Body of pancreas (tissue), 4 donors: ENCODE measurements at regions not wholly inside any gene's neighbourhood (a gene's known extent, or its start where the extent isn't known, plus 50 kb on each side); places are given as distances from the start of the nearest gene placed in this dataset.
"Not testable (repeated sequence)": the region's sequence is repeated elsewhere in the genome, so short reads cannot be mapped to it uniquely, and the experiment has no call there.

Experiments used
- ATAC-seq: fragments of 150-250 bp; one replicate; pipeline ENCODE4 v1.9.1; 2016
- DNase-seq, 4 donors: peaks; one replicate each; pipeline ENCODE4 v3.0.0-alpha.2; 2019
- H3K27ac ChIP-seq, 4 donors: fragments of 200-600 bp; sonication (generic); 1 replicate in 3 of 4; 2 replicates in 1 of 4; pipeline versions ENCODE4 v1.5.1 to v1.6.1; 2016 to 2019; ENCODE audit warnings: mild to moderate bottlenecking in 1 of 4, mixed read lengths in 1 of 4, moderate library complexity in 1 of 4
- H3K27me3 ChIP-seq, 2 donors: fragments of 200-600 bp; sonication (generic); one replicate each; pipeline ENCODE4 v1.6.0; 2016; ENCODE audit warnings: mild to moderate bottlenecking in 1 of 2
- H3K36me3 ChIP-seq, 2 donors: fragments of 200-600 bp; sonication (generic); replicated peaks in 1 of 2; 2 replicates each; pipeline ENCODE4 v1.5.1; 2016; ENCODE audit warnings: low read depth in 2 of 2; ENCODE audit not compliant: insufficient read depth in 1 of 2
- H3K4me1 ChIP-seq: fragments of 200-600 bp; sonication (generic); one replicate; pipeline ENCODE4 v1.6.0; 2016
- H3K4me3 ChIP-seq, 2 donors: fragments of 200-600 bp; sonication (generic); 1 replicate in 1 of 2; 2 replicates in 1 of 2; pipeline ENCODE4 v1.5.1; 2016 to 2019
- H3K9me3 ChIP-seq, 3 donors: fragments of 200-600 bp; sonication (generic); 1 replicate in 2 of 3; 2 replicates in 1 of 3; pipeline ENCODE4 v1.5.1; 2016
- POLR2A ChIP-seq, 3 donors: fragments of 450-650 bp; IDR thresholded peaks; one replicate each; pipeline ENCODE4 v1.6.1; 2016; ENCODE audit warnings: antibody characterized with exemption in 3 of 3, mild to moderate bottlenecking in 2 of 3
- WGBS, 2 donors: methylation state at CpG; one replicate each; pipeline ENCODE4 v1.1.5; 2017; 5-methylcytosine and 5-hydroxymethylcytosine counted together
- intact Hi-C: fragments of 100-400 bp; cut with DNase I; formaldehyde crosslinking; loops from one replicate; pipeline ENCODE4 v1.15.1; 2023
- TF ChIP-seq, protein P1 (sequence below), 7 experiments: fragments of 450-650 bp in 4 of 7; fragments of 200-600 bp in 3 of 7; sonication (generic) in 3 of 7; IDR thresholded peaks; one replicate each; pipeline ENCODE4 v1.5.1; 2016 to 2019; ENCODE audit warnings: antibody characterized with exemption in 7 of 7

DNA sequence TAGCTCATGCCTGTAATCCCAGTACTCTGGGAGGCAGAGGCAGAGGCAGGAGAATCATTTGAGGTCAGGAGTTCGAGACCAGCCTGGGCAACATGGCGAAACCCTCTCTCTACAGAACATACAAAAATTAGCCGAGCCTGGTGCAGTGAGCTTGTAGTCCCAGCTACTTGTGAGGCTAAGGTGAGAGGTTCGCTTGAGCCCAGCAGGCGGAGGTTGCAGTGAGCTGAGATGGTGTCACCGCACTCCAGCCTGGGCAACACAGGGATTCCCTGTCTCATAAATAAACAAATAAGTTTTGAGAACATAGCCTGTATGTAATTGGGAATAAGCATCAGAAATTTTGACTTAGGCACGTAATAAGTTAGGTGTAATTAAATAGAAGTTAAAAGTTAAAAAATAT, 971.7 kb upstream of the COX7C start:
- no peak overlapping the region for H3K4me3 ChIP-seq
- H3K4me1 ChIP-seq = no peaks in the 10 kb centered on the region
- ATAC-seq = no peak
- H3K36me3 ChIP-seq = no peaks in the 10 kb centered on the region
- no peaks in the 10 kb centered on the region for H3K9me3 ChIP-seq
- 75 to 81% methylated on average over 7 of the region's 7 CpGs for WGBS, 2 donors
- DNase-seq = no peak
- TF ChIP-seq POLR2A (IDR thresholded peaks at IDR 0.05) = no peak
- TF ChIP-seq, protein P1, sequence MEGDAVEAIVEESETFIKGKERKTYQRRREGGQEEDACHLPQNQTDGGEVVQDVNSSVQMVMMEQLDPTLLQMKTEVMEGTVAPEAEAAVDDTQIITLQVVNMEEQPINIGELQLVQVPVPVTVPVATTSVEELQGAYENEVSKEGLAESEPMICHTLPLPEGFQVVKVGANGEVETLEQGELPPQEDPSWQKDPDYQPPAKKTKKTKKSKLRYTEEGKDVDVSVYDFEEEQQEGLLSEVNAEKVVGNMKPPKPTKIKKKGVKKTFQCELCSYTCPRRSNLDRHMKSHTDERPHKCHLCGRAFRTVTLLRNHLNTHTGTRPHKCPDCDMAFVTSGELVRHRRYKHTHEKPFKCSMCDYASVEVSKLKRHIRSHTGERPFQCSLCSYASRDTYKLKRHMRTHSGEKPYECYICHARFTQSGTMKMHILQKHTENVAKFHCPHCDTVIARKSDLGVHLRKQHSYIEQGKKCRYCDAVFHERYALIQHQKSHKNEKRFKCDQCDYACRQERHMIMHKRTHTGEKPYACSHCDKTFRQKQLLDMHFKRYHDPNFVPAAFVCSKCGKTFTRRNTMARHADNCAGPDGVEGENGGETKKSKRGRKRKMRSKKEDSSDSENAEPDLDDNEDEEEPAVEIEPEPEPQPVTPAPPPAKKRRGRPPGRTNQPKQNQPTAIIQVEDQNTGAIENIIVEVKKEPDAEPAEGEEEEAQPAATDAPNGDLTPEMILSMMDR (IDR thresholded peaks at IDR 0.05) = no peak
- intact Hi-C loops = no loop called here
- no peaks in the 10 kb centered on the region for H3K27me3 ChIP-seq
- H3K27ac ChIP-seq = no peak overlapping the region

DNA sequence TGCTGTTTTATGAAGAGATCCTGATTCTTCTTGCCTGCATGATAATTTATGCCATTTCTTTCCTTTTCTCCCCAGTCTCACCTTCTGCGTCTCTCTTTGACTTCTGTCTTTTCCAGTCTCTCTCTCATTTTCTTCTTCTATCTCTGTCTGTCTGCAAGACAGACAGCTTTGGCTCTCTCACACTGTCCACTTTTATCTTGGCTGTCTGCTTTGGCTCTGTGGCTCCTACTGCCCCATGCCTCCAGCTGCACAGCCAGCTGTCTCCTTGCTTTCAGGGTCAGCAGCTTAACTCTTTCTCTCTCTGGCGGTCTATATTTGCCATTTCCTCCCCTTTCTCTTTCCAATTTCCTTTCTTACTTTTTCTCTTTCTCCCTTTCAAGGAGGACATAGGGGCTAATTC, 971.1 kb upstream of the COX7C start:
- ATAC-seq (no peak), DNase-seq (no peak)
- Histone ChIP-seq H3K27ac (no peak overlapping the region), H3K9me3 (no peaks in the 10 kb centered on the region), H3K4me3 (no peak overlapping the region), H3K27me3 (no peaks in the 10 kb centered on the region), H3K4me1 (no peaks in the 10 kb centered on the region), H3K36me3 (no peaks in the 10 kb centered on the region)
- 63 to 71% methylated on average over 2 of the region's 2 CpGs for WGBS, 2 donors
- TF ChIP-seq, protein P1 (IDR thresholded peaks at IDR 0.05) = no peak
- no peak for TF ChIP-seq POLR2A (IDR thresholded peaks at IDR 0.05)
- intact Hi-C loops = no loop called here

DNA sequence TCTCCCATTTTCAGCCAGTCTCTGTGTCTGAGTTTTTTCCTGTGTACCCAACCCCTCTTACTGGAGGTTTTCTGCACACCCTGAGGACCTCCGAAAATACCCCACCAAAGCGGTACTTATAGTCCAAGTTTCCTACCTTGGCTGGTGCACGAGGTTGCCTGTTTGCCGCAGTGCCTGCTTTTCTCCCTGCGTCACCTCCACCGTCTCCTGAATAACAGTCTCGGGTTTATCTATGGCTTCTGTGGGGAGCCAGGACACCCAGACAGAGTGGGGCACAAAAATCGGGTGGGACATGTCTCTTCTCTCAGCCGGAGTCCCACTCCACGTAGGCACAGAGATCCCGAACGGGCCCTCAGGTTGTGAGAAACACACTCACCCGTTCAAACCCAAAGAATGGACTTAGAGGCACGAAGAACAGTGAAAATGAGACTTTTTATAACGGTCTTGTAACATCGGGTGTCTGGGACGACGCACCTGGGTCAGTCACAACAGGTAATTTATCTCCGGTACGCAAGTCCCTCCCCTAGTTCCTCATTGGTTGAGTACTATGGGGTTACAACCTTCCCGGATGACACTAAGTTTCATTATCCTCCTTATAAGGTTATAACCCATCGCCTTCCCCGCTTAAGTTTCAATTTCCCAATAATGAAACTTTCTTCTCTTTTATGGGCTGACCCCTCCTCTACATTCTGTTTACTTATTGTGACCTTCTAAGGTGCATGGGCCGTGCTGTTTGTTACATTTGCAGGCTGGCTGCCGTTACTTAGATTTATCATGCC, 970.2 kb upstream of the COX7C start:
- Histone ChIP-seq H3K4me1 (no peaks in the 10 kb centered on the region), H3K27me3 (no peaks in the 10 kb centered on the region), H3K9me3 (no peaks in the 10 kb centered on the region), H3K36me3 (no peaks in the 10 kb centered on the region), H3K27ac (no peak overlapping the region), H3K4me3 (no peak overlapping the region)
- WGBS, 2 donors = 66 to 69% methylated on average over 25 of the region's 25 CpGs
- intact Hi-C loops = no loop called here
- no peak for TF ChIP-seq POLR2A (IDR thresholded peaks at IDR 0.05)
- TF ChIP-seq, protein P1 (IDR thresholded peaks at IDR 0.05) = no peak
- no peak for DNase-seq
- no peak for ATAC-seq

DNA sequence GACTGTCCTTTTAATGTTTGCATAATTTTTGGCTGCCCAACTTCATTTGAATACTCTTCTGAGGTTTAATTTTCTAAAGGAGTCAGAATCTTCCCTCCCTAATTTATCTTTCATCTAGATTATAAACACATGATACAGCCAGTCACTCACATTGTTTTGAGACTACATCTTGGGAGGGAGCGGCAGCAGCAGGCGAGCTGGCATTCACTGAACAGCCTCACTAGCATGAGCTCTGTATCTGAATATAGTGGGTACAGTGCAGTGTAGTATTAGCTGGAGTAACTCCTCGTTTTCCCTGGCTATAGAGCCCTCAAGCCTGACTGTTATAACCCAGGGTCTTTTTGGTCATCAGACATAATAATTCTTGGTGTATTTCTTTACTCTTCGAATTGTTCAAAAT, 969.2 kb upstream of the COX7C start:
- TF ChIP-seq, protein P1 (IDR thresholded peaks at IDR 0.05) = no peak
- no peak for TF ChIP-seq POLR2A (IDR thresholded peaks at IDR 0.05)
- DNase-seq (no peak), ATAC-seq (no peak)
- Histone ChIP-seq H3K4me3 (no peak overlapping the region), H3K27ac (no peak overlapping the region), H3K4me1 (no peaks in the 10 kb centered on the region), H3K9me3 (no peaks in the 10 kb centered on the region), H3K27me3 (no peaks in the 10 kb centered on the region), H3K36me3 (no peaks in the 10 kb centered on the region)
- WGBS, 2 donors = 55 to 59% methylated on average over 4 of the region's 4 CpGs
- intact Hi-C loops = no loop called here

DNA sequence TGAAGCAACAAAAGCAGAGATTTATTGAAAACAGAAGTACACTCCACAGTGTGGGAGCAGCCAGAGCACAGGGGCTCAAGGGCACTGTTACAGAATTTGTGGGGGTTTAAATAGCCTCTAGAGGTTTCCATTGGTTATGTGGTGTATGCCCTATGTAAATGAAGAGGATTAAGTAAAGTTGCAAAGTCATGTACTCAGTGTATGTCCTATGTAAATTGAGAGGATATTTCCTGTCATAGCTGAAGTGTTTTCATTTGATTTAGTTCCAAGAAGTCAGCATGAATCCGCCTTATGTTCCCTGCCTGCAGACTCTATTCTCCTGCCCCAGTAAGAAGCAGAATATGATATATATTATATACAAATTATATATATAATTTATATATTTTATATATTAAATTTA, 966.0 kb upstream of the COX7C start:
- intact Hi-C loops = no loop called here
- no peaks in the 10 kb centered on the region for H3K27me3 ChIP-seq
- no peak for DNase-seq
- 68 to 72% methylated on average over 1 of the region's 1 CpG for WGBS, 2 donors
- H3K9me3 ChIP-seq = no peaks in the 10 kb centered on the region
- H3K4me3 ChIP-seq = no peak overlapping the region
- ATAC-seq = no peak
- H3K4me1 ChIP-seq = no peaks in the 10 kb centered on the region
- no peaks in the 10 kb centered on the region for H3K36me3 ChIP-seq
- no peak for TF ChIP-seq POLR2A (IDR thresholded peaks at IDR 0.05)
- TF ChIP-seq, protein P1 (IDR thresholded peaks at IDR 0.05) = no peak
- H3K27ac ChIP-seq = no peak overlapping the region

DNA sequence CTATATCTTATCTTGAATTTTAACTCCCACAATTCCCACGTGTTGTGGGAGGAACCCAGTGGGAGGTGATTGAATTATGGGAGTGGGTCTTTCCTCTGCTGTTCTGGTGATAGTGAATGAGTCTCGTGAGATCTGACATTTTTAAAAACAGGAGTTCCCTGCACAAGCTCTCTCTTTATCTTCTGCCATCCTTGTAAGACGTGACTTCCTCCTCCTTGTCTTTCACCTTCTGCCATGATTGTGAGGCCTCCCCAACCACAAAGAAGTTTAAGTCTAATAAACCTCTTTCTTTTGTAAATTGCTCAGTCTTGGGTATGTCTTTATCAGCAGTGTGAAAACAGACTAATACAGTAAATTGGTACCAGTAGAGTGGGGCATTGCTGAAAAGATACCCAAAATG, 963.6 kb upstream of the COX7C start:
- H3K27ac ChIP-seq, H3K4me3 ChIP-seq, DNase-seq, H3K4me1 ChIP-seq, H3K27me3 ChIP-seq, ATAC-seq, H3K9me3 ChIP-seq, intact Hi-C loops, H3K36me3 ChIP-seq: not testable (repeated sequence)
- 51 to 56% methylated on average over 3 of the region's 3 CpGs for WGBS, 2 donors
